H1 (cell line): ENCODE measurements at regions not wholly inside any gene's neighbourhood (a gene's known extent, or its start where the extent isn't known, plus 50 kb on each side); places are given as distances from the start of the nearest gene placed in this dataset.

Experiments
- USF2 ChIP-seq: IDR thresholded peaks from 2 replicates; pipeline ENCODE4 v1.6.1; 2011; ENCODE audit warnings: low read length, improper control_type of control experiment

DNA sequence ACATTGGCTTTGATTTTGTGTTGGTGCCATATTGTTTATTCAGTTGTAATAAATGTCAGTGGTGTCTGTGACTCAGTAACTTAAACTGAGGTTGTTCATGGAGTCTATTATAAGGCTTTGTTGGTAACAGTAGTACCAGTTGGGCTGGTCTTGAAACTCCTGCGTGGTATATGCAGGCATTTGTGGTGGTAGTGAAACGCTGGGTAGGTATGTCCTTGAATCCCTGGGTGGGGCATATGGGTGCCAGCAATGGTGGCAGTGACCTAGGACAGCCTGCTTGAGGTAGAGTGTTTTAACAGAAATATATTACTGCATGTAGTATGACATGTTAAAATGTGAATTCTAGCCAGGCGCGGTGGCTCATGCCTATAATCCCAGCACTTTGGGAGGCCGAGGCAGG is 1058.5 kb upstream of the SEMA6A start (continued):
- TF ChIP-seq USF2, result no peak
